ENCODE measurements at regions not wholly inside any gene's neighbourhood (a gene's known extent, or its start where the extent isn't known, plus 50 kb on each side); places are given as distances from the start of the nearest gene placed in this dataset.

- no peak for TF ChIP-seq POLR2A (IDR thresholded peaks at IDR 0.05)
- TF ChIP-seq CTCF (IDR thresholded peaks at IDR 0.05), result no peak
- no peak for TF ChIP-seq POLR2AphosphoS5 (IDR thresholded peaks at IDR 0.05)
- TF ChIP-seq EP300 (IDR thresholded peaks at IDR 0.05; ENCODE audit: low read depth), result no peak
Observed at GRCh38 chr20:42007251-42007650, 389.1 kb upstream of the CHD6 start.
